ENCODE measurements at regions not wholly inside any gene's neighbourhood (a gene's known extent, or its start where the extent isn't known, plus 50 kb on each side); places are given as distances from the start of the nearest gene placed in this dataset.

DNA sequence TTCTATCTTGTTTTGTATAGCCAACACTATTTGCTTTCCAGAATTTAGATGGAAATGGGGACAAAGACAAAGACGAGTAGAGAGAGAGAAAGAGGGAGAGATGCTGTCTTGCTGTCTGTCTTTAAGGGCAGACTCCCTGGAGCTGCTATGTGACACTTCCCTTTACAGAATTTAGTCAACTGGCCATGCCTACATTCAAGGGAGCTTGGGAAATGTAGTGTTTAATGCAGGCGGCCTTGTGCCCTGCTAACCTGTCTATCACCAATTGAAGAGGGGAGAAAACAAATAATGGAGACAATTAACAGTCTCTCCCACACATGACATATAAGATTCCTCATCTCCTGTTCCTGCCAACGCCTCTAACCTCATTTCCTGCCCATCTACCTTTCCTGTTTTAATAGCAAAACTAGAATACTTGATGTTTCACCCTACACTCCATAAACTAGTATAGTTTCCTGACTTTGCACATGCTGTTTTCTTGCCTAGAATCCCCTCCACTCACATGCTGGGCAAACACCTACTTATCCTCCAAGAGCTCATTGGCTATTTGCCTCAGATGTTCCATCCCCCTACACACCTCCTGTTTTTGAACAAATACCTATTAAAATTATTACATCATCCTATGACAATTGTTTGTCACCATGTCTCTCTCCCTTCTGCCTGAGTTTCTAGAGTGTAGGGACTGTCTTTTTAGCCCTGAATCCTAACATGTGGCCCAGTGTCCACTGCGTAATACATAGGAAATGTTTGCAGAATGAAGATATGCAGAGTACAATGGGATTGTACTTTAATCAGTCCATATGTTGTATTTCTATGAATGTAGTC, 117.2 kb downstream of the SLC25A24 start:
- intact Hi-C loops (cut with DNase I): no loop called here
- no peak for DNase-seq
- no peak for ATAC-seq

DNA sequence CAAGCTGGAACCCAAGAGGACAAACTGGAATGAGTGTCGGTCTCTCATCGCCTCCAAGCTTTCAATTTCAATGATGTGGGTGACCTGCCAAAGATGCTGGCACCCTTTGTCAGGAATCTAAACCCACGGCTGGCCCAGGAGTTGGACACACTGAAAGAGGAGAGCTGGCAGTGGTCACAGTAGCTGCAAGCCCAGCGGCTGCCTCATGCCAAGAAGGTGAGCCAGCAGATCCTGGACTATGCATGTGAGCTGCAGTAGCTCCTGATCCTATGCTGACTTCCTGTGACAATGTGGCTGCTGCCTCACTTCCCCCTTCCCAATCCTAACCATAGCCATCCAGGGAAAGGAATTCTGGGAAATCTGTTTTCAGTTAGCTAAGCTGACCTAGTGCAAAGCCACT, 117.0 kb upstream of the VAV3 start:
- ATAC-seq (peak; percentile 38), DNase-seq (no peak)
- intact Hi-C loops (cut with DNase I): no loop called here

DNA sequence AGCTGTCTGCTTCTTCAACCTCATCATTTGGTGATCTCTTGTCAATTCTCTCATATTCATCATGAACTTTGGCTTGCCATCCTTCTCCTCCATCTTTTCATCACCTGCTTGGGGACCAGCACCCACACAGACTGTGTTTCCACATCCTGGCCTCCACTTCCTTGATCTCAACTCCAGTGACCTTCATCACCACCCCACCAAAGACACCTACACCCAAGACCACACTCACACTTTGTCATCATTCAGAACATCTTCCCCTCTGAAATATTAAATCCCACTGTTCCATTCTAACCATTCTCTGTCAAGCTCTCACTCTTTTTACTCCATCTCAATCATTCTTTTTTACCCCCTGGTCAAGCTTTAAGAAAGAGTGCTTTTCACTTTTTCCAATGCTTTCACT, 115.5 kb upstream of the VAV3 start:
- ATAC-seq: no peak
- no peak for DNase-seq
- intact Hi-C loops (cut with DNase I): no loop called here

DNA sequence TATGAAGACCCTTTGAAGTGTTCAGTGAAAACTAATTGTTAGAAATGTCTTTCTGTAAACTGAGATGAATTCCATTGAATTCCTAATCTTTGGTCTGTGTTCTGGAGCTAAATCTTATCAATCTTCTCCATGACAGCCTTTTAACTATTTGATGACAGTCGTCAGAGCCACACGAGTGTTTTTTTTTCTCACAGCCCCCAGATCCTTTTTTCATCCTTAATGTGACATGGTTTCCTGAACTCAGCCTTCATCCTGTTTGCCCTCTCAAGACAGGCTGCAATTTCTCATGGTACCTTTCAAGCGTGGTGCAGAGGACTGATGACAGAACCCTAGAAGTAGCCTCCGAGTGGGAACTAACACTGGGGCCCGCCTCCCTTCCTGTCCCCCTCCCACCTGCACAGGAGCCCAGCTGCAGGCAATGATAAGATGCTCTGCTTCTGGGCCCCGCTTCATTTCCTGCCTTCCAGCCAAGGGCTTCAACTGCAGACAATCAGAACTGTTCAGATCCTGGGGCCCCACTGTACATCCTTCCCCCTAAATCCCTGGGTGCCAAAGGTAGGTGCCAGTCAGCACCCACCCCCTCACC, 114.6 kb upstream of the VAV3 start:
- intact Hi-C loops (cut with DNase I): no loop called here
- no peak for ATAC-seq

DNA sequence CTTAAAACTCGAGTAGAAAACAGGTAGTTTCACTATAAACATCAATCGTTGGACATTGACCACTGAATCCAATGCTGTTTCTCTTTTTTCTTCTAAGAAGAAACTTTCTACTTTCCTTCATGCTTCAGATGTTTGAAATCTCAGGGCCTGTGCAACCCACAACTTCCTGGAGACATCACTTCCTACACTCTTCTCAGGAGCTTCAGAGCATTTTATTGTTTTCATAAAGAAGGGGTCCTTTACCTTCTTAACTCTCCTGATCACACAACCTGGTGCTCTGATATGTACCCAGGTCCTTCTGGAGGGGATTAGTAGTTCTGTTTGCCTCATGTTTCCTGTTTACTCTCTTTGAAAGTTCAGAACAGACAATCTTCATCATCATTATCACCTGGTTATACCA, 113.0 kb upstream of the VAV3 start:
- intact Hi-C loops (cut with DNase I): no loop called here
- ATAC-seq (no peak), DNase-seq (no peak)

More for the DNA sequence above, 114.6 kb upstream of the VAV3 start:
- no peak for DNase-seq

DNA sequence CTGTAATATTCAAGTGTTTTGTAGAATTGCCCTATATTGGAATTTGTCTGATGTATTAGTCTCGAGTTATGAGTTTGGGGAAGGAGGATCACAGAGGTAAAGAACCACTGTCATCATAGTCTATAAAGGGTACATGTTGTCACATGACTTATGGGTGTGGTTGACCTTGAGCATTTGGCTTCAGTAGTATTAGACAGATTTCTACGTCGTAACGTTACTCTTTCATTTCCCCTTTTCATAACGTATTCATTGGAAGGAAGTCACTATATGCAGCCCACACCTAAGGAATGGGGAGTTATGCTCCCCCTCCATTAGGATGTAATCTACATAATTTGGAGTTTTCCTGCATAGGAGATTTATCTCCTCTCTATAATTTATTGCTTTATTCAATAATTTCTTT, 110.1 kb upstream of the VAV3 start:
- peak in 1 of 2 donors; percentile 19 for ATAC-seq
- intact Hi-C loops (cut with DNase I): no loop called here
- no peak for DNase-seq

DNA sequence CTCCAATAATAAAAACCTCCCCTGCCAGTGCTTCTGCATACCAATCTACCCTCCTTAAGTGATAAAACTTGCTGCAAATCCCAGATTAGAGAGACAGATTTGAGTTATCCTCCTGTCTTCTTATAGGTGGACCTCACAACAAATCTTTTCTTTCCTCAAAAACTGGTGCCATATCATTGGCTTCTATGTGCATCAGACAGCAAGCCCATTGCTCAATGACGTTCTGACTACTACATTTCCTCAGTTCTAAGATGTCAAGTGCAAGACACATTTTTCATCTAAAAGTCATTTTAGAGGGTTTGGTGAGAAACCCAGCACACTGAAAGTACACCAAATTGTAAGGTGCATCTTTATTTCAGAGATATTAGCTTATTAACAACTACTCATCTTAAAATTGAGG, 107.8 kb upstream of the VAV3 start:
- ATAC-seq (no peak), DNase-seq (no peak)
- intact Hi-C loops (cut with DNase I): no loop called here

DNA sequence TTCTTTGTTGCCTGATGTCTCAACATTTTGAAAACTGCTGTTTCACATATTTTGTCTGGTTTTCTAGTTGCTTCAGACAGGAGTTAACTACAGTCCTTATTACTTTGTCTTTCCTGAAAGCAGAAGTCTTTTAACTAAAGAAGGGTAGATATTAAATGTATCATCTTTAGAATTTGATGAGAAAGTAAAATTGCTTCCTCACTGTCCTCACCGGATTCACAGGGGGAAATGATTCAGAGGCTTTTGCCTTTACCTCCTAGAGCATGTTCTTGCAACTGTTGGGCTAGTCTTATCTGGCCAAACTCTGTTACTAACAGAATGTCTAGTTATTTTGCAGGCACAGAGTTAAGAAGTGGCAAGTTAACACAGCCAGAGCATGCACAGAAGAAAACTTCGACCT, 107.2 kb upstream of the VAV3 start:
- intact Hi-C loops (cut with DNase I): no loop called here
- ATAC-seq (peak in 1 of 2 donors; percentile 40), DNase-seq (no peak)

DNA sequence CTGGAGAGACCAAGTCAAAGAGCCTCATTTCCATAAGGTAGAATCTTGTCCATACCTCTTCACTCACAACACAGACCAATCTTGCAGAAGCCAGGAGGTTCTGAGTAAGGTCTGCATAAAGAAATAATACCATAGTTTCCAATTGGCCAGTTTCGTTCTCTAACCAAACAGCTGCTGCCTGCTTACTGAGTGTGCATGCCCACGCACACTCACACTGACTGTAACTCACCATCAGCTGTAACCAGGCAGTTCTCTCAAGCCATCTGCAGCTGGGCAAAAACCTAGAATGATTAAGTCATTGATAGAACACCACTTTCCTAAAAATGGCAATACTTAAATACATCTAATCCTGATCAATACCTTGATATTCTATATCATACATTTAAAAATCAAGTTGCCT, 106.6 kb upstream of the VAV3 start:
- ATAC-seq (peak in 1 of 2 donors; percentile 76), DNase-seq (no peak)
- intact Hi-C loops (cut with DNase I): no loop called here

DNA sequence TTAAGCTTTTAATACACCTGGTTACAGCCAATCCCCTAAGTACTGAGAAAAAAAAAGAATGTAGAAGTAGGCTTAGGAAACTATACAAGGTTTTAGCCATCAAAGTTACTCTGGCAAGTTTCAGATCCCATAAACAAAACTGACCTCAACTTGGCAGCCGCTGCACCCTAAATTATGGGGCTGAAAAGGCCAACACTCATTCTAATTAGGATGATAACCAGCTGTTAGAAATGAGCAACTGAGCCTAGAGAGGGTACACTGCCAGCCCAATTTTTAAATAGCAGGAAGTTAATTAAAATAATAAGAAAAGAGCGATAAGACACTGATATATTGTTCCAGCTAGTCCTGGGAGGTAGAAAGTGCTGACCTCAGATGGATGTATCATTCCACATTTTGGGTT, 105.7 kb upstream of the VAV3 start:
- DNase-seq (no peak), ATAC-seq (peak; percentile 30 to 48)
- intact Hi-C loops (cut with DNase I): no loop called here

DNA sequence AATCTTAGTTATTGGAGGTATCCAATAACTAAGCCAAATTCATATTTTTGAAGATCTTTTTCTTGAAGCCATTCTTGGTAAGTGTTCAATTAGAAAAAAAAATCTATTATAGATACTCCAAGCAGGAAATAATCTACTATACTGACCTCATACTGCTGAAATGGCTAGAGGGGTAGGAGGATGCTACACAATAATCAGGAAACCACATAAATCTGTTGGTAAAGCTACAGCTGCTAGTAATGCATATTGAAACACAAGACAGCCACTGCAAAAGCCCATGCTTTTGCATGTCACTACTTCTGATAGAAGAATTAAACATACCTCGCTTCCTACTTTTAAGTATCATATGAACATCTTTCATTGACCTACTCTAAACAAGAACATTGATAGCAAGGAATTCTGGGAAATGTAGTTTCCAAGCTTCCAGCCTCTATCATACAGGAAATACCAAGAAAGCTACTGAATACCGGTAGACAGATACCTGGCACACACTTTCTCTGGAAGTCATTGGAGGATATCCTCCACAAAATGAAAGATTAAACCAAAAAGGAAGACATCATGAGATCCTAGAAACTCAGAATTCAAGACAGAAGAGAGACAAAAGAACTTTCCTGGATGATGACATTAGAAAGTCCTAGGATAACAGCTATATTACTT, 103.0 kb upstream of the VAV3 start:
- intact Hi-C loops (cut with DNase I): no loop called here
- DNase-seq (no peak), ATAC-seq (no peak)

DNA sequence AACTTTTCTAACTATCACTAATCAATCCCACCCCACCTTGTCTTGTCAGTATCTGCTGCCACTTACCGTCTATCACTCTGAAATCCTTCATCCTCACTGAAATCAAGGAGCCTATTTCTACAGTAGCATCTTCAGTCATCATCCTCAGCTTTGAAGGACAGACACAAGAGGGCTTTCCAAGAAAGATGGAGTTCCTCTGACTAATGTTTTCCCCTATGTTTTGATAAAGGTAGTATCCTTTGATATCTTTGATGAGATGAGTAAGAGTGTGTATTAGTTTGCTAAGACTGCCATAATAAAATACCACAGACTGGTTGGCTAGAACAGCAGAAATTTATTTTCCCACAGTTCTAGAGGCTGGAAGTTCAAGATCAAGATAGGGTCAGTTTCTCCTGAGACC, 101.8 kb upstream of the VAV3 start:
- intact Hi-C loops (cut with DNase I): no loop called here
- no peak for DNase-seq

DNA sequence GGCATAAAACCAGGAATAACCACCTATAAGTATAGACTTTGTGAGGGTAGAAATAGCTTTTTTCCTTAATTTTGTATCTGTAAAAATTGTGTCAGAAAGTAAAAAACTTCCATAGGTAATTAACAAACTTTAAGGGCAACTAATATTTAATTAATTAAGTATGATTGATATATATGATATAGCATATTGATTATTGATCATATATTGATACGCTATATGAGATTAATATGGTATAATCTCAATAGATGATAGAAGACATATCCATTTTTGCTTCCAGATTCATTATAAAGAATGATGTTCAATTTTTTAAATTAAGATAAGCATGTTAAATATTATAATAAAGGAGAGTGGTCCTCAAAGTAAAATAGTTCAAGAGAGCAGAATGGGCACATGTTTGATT, 99.3 kb upstream of the VAV3 start:
- ATAC-seq: no peak
- intact Hi-C loops (cut with DNase I): no loop called here
- DNase-seq: no peak

More for the DNA sequence above, 101.8 kb upstream of the VAV3 start:
- no peak for ATAC-seq

DNA sequence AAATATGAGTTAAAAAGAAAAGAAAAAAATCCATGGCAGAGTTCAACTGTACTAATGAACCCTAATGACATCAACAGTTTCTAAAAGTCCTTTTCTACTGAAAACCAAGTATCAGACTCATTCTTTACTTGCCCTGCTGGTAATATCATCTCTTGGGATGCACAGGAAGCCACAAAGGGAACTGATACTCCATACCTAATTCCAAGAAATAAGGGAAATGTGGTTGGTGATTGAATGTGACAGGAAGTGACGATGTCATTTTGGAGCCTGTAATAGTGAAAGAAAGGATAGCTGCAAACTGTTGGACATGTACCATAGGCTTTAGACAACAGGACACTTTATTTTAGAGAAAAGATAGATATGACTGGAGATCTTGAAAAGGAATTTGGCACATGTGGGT, 98.7 kb upstream of the VAV3 start:
- intact Hi-C loops (cut with DNase I): no loop called here
- DNase-seq: no peak
- peak in 1 of 2 donors; percentile 42 for ATAC-seq

DNA sequence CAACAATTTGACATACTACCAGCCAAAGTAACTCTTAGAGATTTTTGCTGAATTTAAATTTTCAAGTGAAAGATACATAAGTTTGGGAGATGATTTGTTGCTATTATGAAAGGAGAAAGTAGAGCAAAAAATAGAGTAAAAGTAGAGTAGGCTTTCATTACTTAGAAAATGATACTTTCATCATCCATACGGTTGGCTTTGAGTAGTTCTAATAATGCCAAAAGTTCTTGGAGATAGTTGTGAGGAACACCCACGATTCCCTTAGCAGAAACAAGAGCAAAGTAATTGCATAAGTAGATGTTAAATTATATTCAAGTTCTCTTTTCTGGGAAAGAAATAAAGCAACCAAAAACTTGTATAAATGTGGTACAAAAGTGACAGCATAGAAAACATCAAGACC, 95.0 kb upstream of the VAV3 start:
- DNase-seq: no peak
- ATAC-seq: peak in 1 of 2 donors; percentile 47
- intact Hi-C loops (cut with DNase I): no loop called here

DNA sequence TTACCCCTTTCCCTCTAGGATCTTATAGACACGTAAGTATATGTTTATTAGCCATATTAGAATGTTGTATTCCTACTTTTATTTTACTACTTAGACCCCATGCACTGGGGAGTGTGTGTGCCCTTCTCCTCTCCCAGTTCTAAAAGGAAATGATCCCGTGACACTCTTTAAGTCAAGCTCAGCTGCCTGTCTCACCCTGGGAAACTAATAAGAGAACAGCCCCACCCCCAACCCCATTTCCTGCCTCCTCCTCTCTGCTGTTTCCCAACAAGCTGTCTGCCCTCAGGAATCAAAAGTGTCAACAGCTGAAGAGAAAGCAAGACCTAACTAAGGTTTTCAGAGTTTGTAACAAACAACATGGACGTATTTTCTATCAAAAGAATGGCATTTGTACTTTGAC, 92.6 kb upstream of the VAV3 start:
- intact Hi-C loops (cut with DNase I): no loop called here
- DNase-seq (peak; percentile 37), ATAC-seq (peak in 1 of 2 donors; percentile 58)

DNA sequence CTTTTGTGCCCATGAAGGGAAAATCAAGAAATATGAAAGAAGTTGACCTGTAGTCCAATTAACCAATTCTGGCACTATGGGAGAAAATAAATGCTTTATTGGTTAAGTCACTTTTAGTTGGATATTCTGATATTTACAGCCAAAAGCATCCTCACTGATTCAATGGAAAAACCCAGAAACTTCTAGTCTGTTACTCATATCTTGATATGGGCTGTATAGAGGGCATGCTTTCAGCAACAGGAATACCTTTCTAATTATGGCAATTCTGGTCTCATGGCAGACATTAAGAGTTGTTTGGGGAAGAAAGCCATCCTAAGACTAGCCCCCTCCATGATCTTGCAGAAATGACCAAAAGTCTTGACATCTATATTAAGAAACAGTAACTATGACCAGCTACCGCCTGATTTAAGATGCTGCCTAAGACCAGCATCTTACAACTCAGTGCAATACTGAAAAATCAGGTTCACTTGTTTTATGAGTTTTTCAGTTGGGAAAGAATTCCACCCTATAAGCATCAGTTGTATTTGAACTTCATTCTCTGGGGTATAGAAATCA, 91.5 kb upstream of the VAV3 start:
- intact Hi-C loops (cut with DNase I): no loop called here
- ATAC-seq: no peak
- DNase-seq: no peak

DNA sequence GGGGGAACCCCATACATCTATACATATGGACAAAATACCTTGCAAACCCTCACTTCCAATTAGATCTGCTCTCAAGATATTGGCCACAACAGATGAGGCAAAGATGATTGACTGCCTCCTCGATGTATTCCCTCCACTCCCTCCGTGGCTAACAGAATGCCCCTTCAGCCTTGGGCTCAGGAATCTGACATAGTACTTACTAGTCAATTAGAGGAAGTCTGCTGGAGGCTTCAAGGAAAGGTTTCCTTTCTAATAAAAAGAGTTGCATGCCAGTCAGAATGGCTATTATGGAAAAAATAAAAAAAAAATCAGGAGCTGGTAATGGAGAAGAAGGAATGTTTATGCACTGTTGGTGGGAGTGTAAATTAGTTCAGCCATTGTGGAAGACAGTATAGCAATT, 90.4 kb upstream of the VAV3 start:
- intact Hi-C loops (cut with DNase I): no loop called here

DNA sequence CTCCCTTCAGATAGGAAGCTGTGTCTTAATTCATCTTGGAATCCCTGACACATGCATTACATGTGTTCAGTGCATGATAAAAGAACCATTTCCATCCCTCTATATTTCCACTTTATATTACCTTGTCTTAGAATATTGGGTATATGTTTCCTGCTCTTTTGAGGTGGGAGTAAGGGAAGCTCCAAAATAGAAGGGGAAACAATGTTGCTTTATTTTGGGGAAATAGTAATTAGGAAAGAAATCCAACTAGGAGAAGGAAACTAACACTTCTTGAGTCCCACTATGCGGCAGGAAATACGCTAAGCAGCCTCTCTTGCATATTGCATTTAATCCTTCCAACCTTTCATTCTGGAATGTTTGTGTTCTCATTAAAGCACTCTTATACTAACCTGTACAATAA, 89.4 kb upstream of the VAV3 start:
- ATAC-seq: no peak
- DNase-seq: no peak
- intact Hi-C loops (cut with DNase I): no loop called here

More for the DNA sequence above, 90.4 kb upstream of the VAV3 start:
- no peak for ATAC-seq
- no peak for DNase-seq

DNA sequence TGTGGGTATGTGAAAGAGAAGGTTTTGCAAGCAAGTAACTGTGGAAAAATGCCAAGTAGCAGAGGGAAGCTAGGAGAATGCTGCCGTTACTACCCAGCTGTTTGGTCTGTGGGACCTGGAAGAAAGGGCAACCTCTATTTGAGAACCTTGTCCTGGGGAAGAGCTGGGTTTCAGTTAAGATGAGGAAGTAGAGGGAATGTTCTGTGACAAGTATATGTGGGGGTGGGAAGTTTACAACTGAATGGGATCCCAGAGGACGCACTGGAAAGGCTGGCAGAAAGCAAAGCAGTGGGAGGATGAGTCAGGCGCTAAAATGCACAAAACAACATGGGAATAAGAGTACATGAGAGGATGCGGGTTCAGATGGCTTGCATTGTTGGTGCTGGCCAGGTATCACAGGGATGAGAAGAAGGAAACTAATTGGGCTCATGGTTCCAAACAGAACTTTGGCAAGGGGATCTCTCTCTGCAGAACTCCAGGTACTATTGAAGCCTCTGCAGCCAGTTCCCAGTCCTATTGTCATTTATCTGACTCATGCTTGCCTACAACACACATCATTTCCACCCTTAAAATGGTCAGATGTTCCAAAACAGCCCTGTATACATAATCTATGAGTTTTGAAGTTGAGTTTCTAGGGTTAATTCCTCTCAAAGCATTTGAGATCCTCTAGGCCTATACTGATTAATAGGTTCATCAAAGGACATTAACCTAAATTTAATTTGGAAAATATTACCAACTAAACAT, 88.5 kb upstream of the VAV3 start:
- ATAC-seq: peak; percentile 16 to 55

More for the DNA sequence above, 88.5 kb upstream of the VAV3 start:
- peak; percentile 26 for DNase-seq
- intact Hi-C loops (cut with DNase I): no loop called here
